Astrocyte of the cerebellum (primary cell): ENCODE measurements at regions not wholly inside any gene's neighbourhood (a gene's known extent, or its start where the extent isn't known, plus 50 kb on each side); places are given as distances from the start of the nearest gene placed in this dataset.

Source experiments
- DNase-seq: peaks from one replicate; pipeline ENCODE4 v3.0.0-alpha.2; 2011; ENCODE audit warnings: low read depth
- H3K4me3 ChIP-seq: 2 replicates; pipeline ENCODE4 v1.5.1; 2011; ENCODE audit warnings: mild to moderate bottlenecking, low read depth, low read length, moderate library complexity
- CTCF ChIP-seq: IDR thresholded peaks from 2 replicates; pipeline ENCODE4 v1.5.1; 2012; ENCODE audit warnings: low read length, low read depth, moderate library complexity, mild to moderate bottlenecking; ENCODE audit errors: missing control alignments
- in situ Hi-C: cut with HindIII; loops from 2 replicates; pipeline ENCODE4 v1.10.0; 2017; ENCODE audit warnings: low sequenced_read_pairs

- in situ Hi-C loops = no loop called here
- peak; percentile 56 for TF ChIP-seq CTCF
- DNase-seq = peak; percentile 55
- no peak overlapping the region for H3K4me3 ChIP-seq
Observed at GRCh38 chr13:73754727-73755292, 379.4 kb downstream of the KLF12 start.

- H3K4me3 ChIP-seq = no peak overlapping the region
- DNase-seq = no peak
- TF ChIP-seq CTCF = no peak
- in situ Hi-C loops = no loop called here
Observed at GRCh38 chr13:73754241-73754640, 380.0 kb downstream of the KLF12 start.

GRCh38 chr13:73751290-73751689 is 382.9 kb downstream of the KLF12 start:
- TF ChIP-seq CTCF = no peak
- DNase-seq = no peak
- in situ Hi-C loops = no loop called here
- no peak overlapping the region for H3K4me3 ChIP-seq

- in situ Hi-C loops = no loop called here
- no peak for DNase-seq
- H3K4me3 ChIP-seq = no peak overlapping the region
- TF ChIP-seq CTCF = no peak
Observed at GRCh38 chr13:73748404-73748803, 385.8 kb downstream of the KLF12 start.

GRCh38 chr13:73745190-73745589 is 389.0 kb downstream of the KLF12 start:
- no peak overlapping the region for H3K4me3 ChIP-seq
- no peak for TF ChIP-seq CTCF
- in situ Hi-C loops = no loop called here
- DNase-seq = no peak

- no peak for DNase-seq
- no peak for TF ChIP-seq CTCF
- H3K4me3 ChIP-seq = no peak overlapping the region
- in situ Hi-C loops = no loop called here
Observed at GRCh38 chr13:73742982-73743381, 391.2 kb downstream of the KLF12 start.

GRCh38 chr13:73741742-73742141 is 392.5 kb downstream of the KLF12 start:
- H3K4me3 ChIP-seq = no peak overlapping the region
- no peak for DNase-seq
- in situ Hi-C loops = no loop called here
- no peak for TF ChIP-seq CTCF
